Skin epidermis (tissue), 12 donors: ENCODE measurements at regions not wholly inside any gene's neighbourhood (a gene's known extent, or its start where the extent isn't known, plus 50 kb on each side); places are given as distances from the start of the nearest gene placed in this dataset.
"Not testable (repeated sequence)": the region's sequence is repeated elsewhere in the genome, so short reads cannot be mapped to it uniquely, and the experiment has no call there.

Source experiments
- H3K27ac ChIP-seq, 21 experiments: fragments of 200-600 bp; sonication (generic) in 11 of 21; one replicate each; pipeline ENCODE4 v1.5.0; 2020; ENCODE audit warnings: mild to moderate bottlenecking in 3 of 21, inconsistent platforms in 2 of 21, moderate library complexity in 2 of 21
- H3K4me3 ChIP-seq, 7 experiments: fragments of 200-600 bp; sonication (generic) in 2 of 7; one replicate each; pipeline ENCODE4 v1.5.0; 2020; ENCODE audit warnings: inconsistent platforms in 2 of 7, mild to moderate bottlenecking in 2 of 7, moderate library complexity in 1 of 7

DNA sequence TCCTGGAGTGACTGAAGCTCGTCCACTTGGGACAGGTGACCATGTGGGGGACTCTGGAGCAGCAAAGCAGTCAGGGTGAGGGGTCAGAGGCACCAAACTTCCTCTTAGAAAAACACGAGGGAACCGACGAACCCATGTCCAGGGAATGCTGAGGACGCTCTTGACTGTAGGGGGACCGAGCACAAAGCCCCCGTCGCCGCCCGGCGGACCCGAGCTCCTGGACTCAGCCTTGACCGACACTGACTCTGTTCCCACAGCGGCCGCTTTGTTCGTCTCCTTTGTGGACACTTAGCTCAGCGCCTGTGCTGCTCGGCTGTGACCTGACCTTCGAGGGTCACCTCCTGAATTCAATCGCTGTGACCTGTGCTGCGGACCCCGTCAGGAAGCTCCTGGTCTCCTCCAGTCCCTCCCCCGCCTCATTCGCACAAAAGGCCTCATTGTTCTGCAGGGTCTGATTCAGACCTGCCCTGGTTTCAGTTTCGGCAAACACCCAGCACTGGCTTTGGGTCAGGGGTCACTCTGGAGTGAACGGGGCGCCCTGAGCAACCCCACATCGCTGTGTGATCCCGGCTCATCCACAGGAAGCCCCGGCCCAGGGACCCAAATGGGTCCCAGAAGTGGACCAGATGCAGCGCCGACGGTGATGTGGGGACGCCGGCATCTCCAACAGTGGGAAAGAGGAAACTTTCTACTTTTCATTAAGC is 454.8 kb downstream of the PREX1 start:
- not testable (repeated sequence) for H3K4me3 ChIP-seq
- peak overlapping the region in 3 of 21 experiments; percentile 56 to 78 (median 69) for H3K27ac ChIP-seq

DNA sequence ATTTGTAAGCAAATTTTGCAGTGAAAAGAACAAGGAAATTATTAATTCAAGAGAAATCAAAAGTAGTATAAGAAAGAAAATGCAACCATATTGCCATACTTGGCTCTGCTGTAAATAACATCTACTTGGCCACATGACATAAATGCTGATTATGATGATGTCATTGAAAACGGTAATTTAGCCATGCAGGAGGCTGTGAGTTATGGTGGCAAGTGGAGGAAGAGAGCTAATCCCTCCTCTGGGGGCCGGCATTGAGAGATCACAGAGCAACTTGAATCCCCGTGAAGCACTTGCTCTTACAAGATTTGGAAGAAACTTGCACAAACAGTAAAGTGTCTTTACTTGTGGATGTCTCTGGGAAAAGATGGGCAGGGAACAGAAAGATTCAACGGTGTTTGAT is 456.6 kb downstream of the PREX1 start:
- no peak overlapping the region for H3K4me3 ChIP-seq
- H3K27ac ChIP-seq, result no peak overlapping the region

- not testable (repeated sequence) for H3K4me3 ChIP-seq, H3K27ac ChIP-seq
These were observed 459.2 kb downstream of the PREX1 start for GRCh38 chr20:48368580-48369021.

- H3K4me3 ChIP-seq, H3K27ac ChIP-seq: not testable (repeated sequence)
These were observed 460.0 kb downstream of the PREX1 start for GRCh38 chr20:48367541-48368358.

DNA sequence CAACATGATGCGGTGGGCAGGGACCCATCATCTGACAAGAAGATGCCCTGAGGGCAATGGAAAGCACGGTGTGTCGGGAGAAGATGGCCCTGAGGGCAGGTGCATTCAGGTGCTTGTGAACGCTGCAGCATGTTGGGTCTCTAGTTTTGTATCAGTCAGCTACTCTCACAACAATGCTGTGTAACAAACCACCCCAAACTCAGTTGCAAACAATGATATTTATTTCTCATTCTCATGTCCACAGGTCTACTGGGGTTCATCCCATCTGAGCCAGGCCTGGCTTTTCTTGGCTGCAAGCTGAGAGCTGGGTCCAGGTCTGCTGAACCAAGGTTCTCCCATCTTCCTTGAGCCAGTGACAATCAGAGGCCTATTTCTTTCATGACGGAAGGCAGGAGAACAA is 461.6 kb downstream of the PREX1 start:
- H3K4me3 ChIP-seq, result no peak overlapping the region
- H3K27ac ChIP-seq, result no peak overlapping the region

DNA sequence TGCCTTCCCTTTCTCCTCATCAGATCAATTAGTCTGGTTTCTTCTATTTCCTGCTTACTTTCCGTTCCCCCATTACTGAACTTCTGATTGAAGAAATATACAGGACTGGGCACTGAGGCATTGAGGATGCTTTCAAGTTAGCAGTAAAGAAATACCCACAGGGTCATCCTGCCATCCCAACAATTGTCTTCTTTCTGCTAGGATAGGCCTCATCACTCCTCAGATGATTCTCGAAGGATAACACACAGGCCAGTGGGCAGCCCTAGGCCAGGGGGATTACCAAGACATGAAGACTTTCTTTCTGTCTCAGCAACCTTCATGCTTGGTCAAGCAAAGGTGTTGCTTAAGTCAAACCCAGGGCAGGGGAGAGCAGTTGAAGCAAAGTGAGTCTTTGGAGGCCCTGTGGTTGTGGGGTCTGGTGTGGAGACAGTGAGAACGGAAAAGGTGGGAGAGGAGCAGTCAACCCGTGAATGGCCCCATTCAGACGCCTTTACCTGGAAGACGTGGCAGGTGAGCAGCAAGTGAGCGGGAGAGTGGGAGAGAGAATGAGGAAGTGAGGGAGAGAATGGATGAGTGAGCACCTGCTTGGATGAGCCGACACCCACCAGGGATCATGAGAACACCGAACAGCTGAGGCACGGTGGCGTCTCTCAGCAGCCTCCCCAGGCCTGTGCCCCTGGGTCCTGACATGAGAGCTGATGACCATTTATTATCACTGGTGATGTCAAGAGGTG is 462.9 kb downstream of the PREX1 start:
- H3K4me3 ChIP-seq, result no peak overlapping the region
- no peak overlapping the region for H3K27ac ChIP-seq

DNA sequence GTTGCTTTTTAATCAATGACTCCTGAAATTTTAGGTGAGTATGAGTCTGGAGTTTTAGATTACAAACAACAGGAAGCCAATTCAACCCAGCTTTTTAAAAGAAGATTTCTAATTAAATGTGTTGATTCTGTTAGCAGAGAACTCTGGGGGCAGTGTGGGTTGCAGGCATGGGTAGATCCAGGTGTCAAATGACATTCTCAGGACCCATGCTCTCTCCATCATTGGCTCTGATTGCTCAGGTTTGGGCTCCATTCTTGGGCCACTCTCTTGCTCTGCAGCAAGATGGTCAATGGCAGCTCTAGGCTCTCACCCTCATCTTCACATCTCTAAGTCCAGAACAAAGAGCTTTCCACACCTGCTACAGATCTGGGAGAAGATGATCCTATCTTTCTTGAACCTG is 463.7 kb downstream of the PREX1 start:
- no peak overlapping the region for H3K27ac ChIP-seq
- no peak overlapping the region for H3K4me3 ChIP-seq

GRCh38 chr20:48360342-48360975 is 467.3 kb downstream of the PREX1 start:
- H3K27ac ChIP-seq, result peak overlapping the region in 1 of 21 experiments; percentile 74
- H3K4me3 ChIP-seq, result no peak overlapping the region

- Histone ChIP-seq H3K4me3 (no peak overlapping the region), H3K27ac (peak overlapping the region in 1 of 21 experiments; percentile 74)
These were observed 468.0 kb downstream of the PREX1 start for GRCh38 chr20:48359692-48360341.

- not testable (repeated sequence) for H3K4me3 ChIP-seq
- H3K27ac ChIP-seq, result peak overlapping the region in 1 of 21 experiments; percentile 74
These were observed 468.8 kb downstream of the PREX1 start for GRCh38 chr20:48359055-48359390.

DNA sequence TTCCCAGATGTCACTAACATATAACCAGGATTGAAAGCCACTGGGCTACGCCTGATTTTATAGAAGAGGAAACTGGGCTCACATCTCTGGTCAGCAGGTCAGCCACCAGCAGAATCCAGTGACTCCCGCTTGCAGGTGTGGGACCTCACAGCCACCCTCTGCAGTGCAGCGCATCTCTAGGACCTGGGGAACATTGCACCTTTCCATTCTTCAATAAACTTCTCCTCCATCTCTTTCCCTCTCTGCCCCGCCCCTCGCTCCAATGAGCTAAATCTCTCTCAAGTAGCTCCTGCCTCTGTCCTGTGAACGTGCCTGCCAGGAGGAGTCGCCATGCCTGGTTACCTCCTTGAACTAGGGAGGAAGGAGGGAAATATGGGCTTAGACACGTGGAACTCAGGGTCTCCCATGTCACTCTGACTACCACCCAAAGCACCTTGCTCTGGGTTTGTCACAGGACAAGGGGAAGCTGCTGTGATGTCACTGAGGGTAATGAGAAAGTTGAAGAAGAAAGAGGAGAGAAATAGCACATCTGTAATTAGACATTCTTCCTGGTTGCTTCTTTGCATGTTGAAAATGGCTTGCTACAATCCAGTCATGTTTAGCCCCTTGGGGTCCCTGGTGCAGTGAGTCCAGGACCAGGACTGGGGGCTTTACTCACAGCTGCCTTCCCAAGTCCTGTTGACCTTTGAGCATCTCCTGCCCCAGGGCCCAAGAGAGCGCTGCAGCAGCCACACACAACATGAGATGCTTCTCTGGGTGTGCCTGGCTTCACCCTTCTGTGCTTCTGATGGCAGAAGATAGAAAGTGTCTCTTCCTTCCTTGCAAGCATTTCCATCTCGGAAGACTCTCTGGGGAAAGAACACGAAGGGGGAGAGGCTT is 469.4 kb downstream of the PREX1 start:
- Histone ChIP-seq H3K27ac (peak overlapping the region in 1 of 21 experiments; percentile 16), H3K4me3 (no peak overlapping the region)

- Histone ChIP-seq H3K27ac (no peak overlapping the region), H3K4me3 (no peak overlapping the region)
These were observed 470.1 kb downstream of the PREX1 start for GRCh38 chr20:48357714-48358113.

DNA sequence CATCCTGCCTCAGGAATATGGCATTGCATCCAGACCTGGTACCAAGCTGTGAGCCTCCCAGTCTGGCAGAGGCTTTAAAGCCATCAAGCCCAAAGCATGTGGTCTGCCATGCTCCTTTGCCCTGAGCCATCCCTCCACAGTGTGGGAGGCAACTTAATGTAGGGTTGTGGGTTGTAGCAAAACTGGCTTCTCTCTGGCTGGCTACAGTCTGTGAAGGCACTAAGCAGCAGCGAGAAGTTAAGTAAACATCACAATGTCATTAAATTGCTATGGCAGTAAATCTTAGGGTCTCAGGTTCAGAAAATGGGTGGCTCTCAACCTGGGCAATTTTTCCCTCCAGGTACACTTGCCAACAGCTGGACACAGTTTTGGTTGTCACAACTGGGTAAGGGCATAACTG is 472.9 kb downstream of the PREX1 start:
- Histone ChIP-seq H3K4me3 (no peak overlapping the region), H3K27ac (no peak overlapping the region)

DNA sequence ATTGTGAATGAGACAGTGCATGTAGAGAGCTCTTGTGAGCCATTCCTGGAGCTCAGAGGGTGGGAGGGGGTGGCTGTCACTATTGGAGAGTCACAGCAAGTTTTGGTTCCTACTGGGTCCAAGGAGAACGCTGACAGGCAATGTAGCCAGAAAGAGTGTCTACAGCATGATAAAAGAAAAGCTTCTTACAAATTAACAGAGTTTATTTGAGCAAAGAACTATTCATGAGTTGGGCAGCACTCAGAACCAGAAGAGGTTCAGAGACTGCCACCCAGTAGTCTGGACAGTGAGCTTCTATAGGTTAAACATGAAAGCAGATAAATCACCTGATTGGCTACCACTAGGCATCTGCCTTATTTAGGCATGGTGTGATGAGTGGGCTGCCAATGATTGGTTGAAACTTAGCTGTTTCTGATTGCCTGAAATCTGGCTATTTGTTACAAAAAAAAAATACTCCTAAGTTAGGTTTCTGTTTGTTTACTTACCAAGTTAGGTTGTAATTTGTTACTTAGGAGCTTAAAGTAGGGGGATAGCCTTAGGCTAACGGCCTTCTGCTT is 473.4 kb downstream of the PREX1 start:
- no peak overlapping the region for H3K4me3 ChIP-seq
- H3K27ac ChIP-seq, result no peak overlapping the region

GRCh38 chr20:48352628-48353027 is 475.2 kb downstream of the PREX1 start:
- Histone ChIP-seq H3K4me3 (no peak overlapping the region), H3K27ac (no peak overlapping the region)

- Histone ChIP-seq H3K4me3 (no peak overlapping the region), H3K27ac (no peak overlapping the region)
These were observed 475.8 kb downstream of the PREX1 start for GRCh38 chr20:48352042-48352441.

- Histone ChIP-seq H3K4me3 (no peak overlapping the region), H3K27ac (no peak overlapping the region)
These were observed 477.3 kb downstream of the PREX1 start for GRCh38 chr20:48350313-48350988.

GRCh38 chr20:48349656-48350055 is 478.1 kb downstream of the PREX1 start:
- Histone ChIP-seq H3K4me3 (no peak overlapping the region), H3K27ac (no peak overlapping the region)
